ENCODE measurements at regions not wholly inside any gene's neighbourhood (a gene's known extent, or its start where the extent isn't known, plus 50 kb on each side); places are given as distances from the start of the nearest gene placed in this dataset.

DNA sequence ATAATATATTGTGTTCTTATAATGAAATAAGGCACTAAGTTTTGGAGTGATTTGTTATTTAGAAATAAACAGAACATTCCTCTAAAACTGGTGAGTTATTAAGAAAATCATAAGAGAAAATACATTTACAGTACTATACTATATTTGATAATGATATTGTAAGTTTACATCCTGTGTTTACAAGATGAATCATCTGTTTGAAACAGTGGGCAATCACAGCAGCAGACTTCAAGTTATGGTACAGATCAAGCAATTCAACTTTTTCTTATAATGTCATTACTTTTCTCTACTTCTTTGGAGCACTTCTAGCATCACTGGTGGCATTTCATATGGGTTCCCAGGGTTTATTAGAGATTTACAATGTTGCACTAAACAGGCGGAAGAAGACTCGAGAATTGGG is 86.5 kb upstream of the BRINP3 start:
- BruUV-seq (replicated peaks), result no TSS peak
- TF ChIP-seq, protein P1, sequence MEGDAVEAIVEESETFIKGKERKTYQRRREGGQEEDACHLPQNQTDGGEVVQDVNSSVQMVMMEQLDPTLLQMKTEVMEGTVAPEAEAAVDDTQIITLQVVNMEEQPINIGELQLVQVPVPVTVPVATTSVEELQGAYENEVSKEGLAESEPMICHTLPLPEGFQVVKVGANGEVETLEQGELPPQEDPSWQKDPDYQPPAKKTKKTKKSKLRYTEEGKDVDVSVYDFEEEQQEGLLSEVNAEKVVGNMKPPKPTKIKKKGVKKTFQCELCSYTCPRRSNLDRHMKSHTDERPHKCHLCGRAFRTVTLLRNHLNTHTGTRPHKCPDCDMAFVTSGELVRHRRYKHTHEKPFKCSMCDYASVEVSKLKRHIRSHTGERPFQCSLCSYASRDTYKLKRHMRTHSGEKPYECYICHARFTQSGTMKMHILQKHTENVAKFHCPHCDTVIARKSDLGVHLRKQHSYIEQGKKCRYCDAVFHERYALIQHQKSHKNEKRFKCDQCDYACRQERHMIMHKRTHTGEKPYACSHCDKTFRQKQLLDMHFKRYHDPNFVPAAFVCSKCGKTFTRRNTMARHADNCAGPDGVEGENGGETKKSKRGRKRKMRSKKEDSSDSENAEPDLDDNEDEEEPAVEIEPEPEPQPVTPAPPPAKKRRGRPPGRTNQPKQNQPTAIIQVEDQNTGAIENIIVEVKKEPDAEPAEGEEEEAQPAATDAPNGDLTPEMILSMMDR (IDR thresholded peaks at IDR 0.05; ENCODE audit: unreplicated experiment), result no peak
- Mint-ChIP-seq H3K27me3 (ENCODE audit: unreplicated experiment) (no peaks in the 10 kb centered on the region), H3K27ac (ENCODE audit: unreplicated experiment) (no peak overlapping the region), H3K4me3 (ENCODE audit: low read depth, unreplicated experiment) (no peak overlapping the region), H3K9me3 (ENCODE audit: low read depth, unreplicated experiment) (no peaks in the 10 kb centered on the region), H3K4me1 (ENCODE audit: low read depth, unreplicated experiment) (peaks cover 6% of the 10 kb centered on the region), H3K36me3 (ENCODE audit: insufficient read depth, unreplicated experiment) (no peaks in the 10 kb centered on the region)
- CTCF ChIA-PET, result no interaction called here
- intact Hi-C loops (cut with micrococcal nuclease; ENCODE audit: unreplicated experiment), result no loop called here
- DNase-seq, result no peak

DNA sequence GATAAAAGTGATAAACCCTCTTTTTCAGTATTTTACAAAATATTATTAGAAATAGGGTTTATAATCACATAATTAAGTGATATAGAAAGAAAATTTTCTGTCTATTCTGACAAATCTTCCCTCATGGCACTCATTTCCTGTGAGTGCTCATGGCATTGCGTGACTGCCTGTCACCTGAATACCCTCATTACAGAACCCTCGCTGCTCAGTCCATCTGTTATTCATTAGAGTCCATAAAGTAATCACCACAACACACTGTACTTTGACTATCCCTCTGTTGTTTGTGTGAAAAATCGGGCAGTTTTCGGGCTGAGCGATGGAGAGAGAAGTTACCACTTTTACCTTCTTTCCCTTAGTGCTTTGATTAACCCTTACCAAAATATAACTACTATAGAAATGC is 100.4 kb upstream of the BRINP3 start:
- no peak for DNase-seq
- no peaks in the 10 kb centered on the region for H3K27me3 Mint-ChIP-seq (ENCODE audit: unreplicated experiment)
- no peaks in the 10 kb centered on the region for H3K4me1 Mint-ChIP-seq (ENCODE audit: low read depth, unreplicated experiment)
- CTCF ChIA-PET, result no interaction called here
- no TSS peak for BruUV-seq (replicated peaks)
- no peak overlapping the region for H3K4me3 Mint-ChIP-seq (ENCODE audit: low read depth, unreplicated experiment)
- no peak overlapping the region for H3K27ac Mint-ChIP-seq (ENCODE audit: unreplicated experiment)
- intact Hi-C loops (cut with micrococcal nuclease; ENCODE audit: unreplicated experiment), result no loop called here
- H3K36me3 Mint-ChIP-seq (ENCODE audit: insufficient read depth, unreplicated experiment), result no peaks in the 10 kb centered on the region
- TF ChIP-seq, protein P1 (IDR thresholded peaks at IDR 0.05; ENCODE audit: unreplicated experiment), result no peak
- no peaks in the 10 kb centered on the region for H3K9me3 Mint-ChIP-seq (ENCODE audit: low read depth, unreplicated experiment)

DNA sequence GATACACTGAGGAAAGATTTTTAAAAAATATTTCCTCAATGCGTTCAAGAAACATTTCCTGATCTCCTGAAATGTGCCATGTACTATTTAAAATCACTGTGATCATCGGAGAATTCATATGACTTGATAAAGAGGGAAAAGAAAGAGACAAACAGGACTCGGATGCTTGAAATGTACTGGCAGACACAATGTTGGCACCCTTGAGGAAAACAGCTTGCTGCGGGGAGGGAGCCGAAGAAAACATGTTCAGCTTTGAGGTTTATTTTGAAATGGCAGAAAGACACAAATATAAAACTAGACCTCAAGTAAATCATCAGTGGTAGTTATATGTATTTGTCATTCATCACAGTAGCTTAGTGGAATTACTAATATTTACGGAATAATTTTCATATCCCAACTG is 100.9 kb upstream of the BRINP3 start:
- no peaks in the 10 kb centered on the region for H3K36me3 Mint-ChIP-seq (ENCODE audit: insufficient read depth, unreplicated experiment)
- no peaks in the 10 kb centered on the region for H3K4me1 Mint-ChIP-seq (ENCODE audit: low read depth, unreplicated experiment)
- H3K9me3 Mint-ChIP-seq (ENCODE audit: low read depth, unreplicated experiment), result no peaks in the 10 kb centered on the region
- TF ChIP-seq, protein P1 (IDR thresholded peaks at IDR 0.05; ENCODE audit: unreplicated experiment), result no peak
- no peaks in the 10 kb centered on the region for H3K27me3 Mint-ChIP-seq (ENCODE audit: unreplicated experiment)
- no TSS peak for BruUV-seq (replicated peaks)
- no peak overlapping the region for H3K4me3 Mint-ChIP-seq (ENCODE audit: low read depth, unreplicated experiment)
- intact Hi-C loops (cut with micrococcal nuclease; ENCODE audit: unreplicated experiment), result no loop called here
- H3K27ac Mint-ChIP-seq (ENCODE audit: unreplicated experiment), result no peak overlapping the region
- CTCF ChIA-PET, result no interaction called here
- no peak for DNase-seq

GRCh38 chr1:190579552-190580193 is 102.0 kb upstream of the BRINP3 start:
- no TSS peak for BruUV-seq (replicated peaks)
- H3K4me1 Mint-ChIP-seq (ENCODE audit: low read depth, unreplicated experiment), result no peaks in the 10 kb centered on the region
- TF ChIP-seq, protein P1 (IDR thresholded peaks at IDR 0.05; ENCODE audit: unreplicated experiment), result no peak
- CTCF ChIA-PET, result no interaction called here
- intact Hi-C loops (cut with micrococcal nuclease; ENCODE audit: unreplicated experiment), result no loop called here
- no peaks in the 10 kb centered on the region for H3K36me3 Mint-ChIP-seq (ENCODE audit: insufficient read depth, unreplicated experiment)
- H3K27me3 Mint-ChIP-seq (ENCODE audit: unreplicated experiment), result no peaks in the 10 kb centered on the region
- no peak for DNase-seq
- H3K9me3 Mint-ChIP-seq (ENCODE audit: low read depth, unreplicated experiment), result no peaks in the 10 kb centered on the region
- no peak overlapping the region for H3K4me3 Mint-ChIP-seq (ENCODE audit: low read depth, unreplicated experiment)
- no peak overlapping the region for H3K27ac Mint-ChIP-seq (ENCODE audit: unreplicated experiment)

All from Calu3 (cell line).